Ishikawa (cell line): ENCODE measurements at regions not wholly inside any gene's neighbourhood (a gene's known extent, or its start where the extent isn't known, plus 50 kb on each side); places are given as distances from the start of the nearest gene placed in this dataset.

Experiments
- CEBPB ChIP-seq: IDR thresholded peaks from 2 replicates; pipeline ENCODE4 v1.6.1; 2012
- CREB1 ChIP-seq: IDR thresholded peaks from 2 replicates; pipeline ENCODE4 v1.6.1; 2012; ENCODE audit warnings: low read depth
- EGR1 ChIP-seq: IDR thresholded peaks from 2 replicates; pipeline ENCODE4 v1.6.1; 2012
- EP300 ChIP-seq: IDR thresholded peaks from 2 replicates; pipeline ENCODE4 v1.6.1; 2012; ENCODE audit warnings: borderline replicate concordance
- FOXM1 ChIP-seq: IDR thresholded peaks from 2 replicates; pipeline ENCODE4 v1.6.1; 2012; ENCODE audit warnings: low read depth, borderline replicate concordance
- MAX ChIP-seq: IDR thresholded peaks from 2 replicates; pipeline ENCODE4 v1.6.1; 2012
- NFIC ChIP-seq: IDR thresholded peaks from 2 replicates; pipeline ENCODE4 v1.6.1; 2012
- REST ChIP-seq: IDR thresholded peaks from 2 replicates; pipeline ENCODE4 v1.6.1; 2012; ENCODE audit warnings: low read depth, mild to moderate bottlenecking
- TAF1 ChIP-seq: IDR thresholded peaks from 2 replicates; pipeline ENCODE4 v1.6.1; 2012; ENCODE audit warnings: low read depth, mild to moderate bottlenecking
- TCF12 ChIP-seq: IDR thresholded peaks from 2 replicates; pipeline ENCODE4 v1.6.1; 2012; ENCODE audit warnings: low read depth
- TEAD4 ChIP-seq: IDR thresholded peaks from 2 replicates; pipeline ENCODE4 v1.6.1; 2012
- USF1 ChIP-seq: IDR thresholded peaks from 2 replicates; pipeline ENCODE4 v1.6.1; 2012
- YY1 ChIP-seq: IDR thresholded peaks from 2 replicates; pipeline ENCODE4 v1.6.1; 2012; ENCODE audit warnings: low read depth
- ZBTB7A ChIP-seq: IDR thresholded peaks from 2 replicates; pipeline ENCODE4 v1.6.1; 2012; ENCODE audit warnings: low read depth

DNA sequence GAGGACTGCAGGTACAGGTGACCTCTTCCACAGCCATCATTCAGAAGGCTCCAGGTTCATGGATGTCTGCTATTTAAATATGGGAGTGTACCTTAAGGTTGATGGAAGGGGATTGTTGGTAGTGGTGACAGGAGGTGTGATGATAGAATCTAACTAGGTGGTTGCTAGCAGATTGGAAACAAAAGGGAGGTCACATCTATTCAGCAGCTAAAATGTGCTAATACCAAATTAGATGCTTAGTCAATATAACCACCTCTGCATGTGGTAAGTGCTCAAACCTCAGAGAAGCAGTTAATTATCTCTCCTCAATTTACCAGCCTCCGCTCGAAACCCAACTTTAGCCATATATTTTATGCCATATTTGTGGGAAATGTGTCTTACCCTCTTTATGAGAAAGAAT is 98.7 kb upstream of the CCSER1 start:
- TF ChIP-seq EP300, result no peak
- TF ChIP-seq TAF1, result no peak
- no peak for TF ChIP-seq TEAD4
- TF ChIP-seq CEBPB, result no peak
- TF ChIP-seq EGR1, result no peak
- no peak for TF ChIP-seq CREB1
- no peak for TF ChIP-seq REST
- TF ChIP-seq YY1, result no peak
- no peak for TF ChIP-seq NFIC
- no peak for TF ChIP-seq FOXM1
- no peak for TF ChIP-seq MAX
- TF ChIP-seq ZBTB7A, result no peak
- no peak for TF ChIP-seq TCF12
- no peak for TF ChIP-seq USF1
